HEK293T (cell line): ENCODE measurements at regions not wholly inside any gene's neighbourhood (a gene's known extent, or its start where the extent isn't known, plus 50 kb on each side); places are given as distances from the start of the nearest gene placed in this dataset.

Experiments
- CTCF ChIA-PET: fragments of 350-600 bp; formaldehyde crosslinking; extraction: SDS; loops from one replicate; lab custom pipeline; 2021; ENCODE audit warnings: antibody characterized with exemption, inconsistent platforms; lab: Yijun Ruan, JAX
- POLR2A ChIA-PET: fragments of 350-600 bp; formaldehyde crosslinking; extraction: SDS; loops from one replicate; lab custom pipeline; 2020; ENCODE audit warnings: antibody characterized with exemption, inconsistent platforms; lab: Yijun Ruan, JAX
- DNase-seq: peaks from one replicate; pipeline ENCODE4 v3.0.0; 2012; ENCODE audit warnings: mixed read lengths; ENCODE audit errors: extremely low spot score
- ARNT ChIP-seq: fragments of 450-650 bp; IDR thresholded peaks from 2 replicates; pipeline ENCODE4 v1.6.1; 2017; ENCODE audit warnings: mild to moderate bottlenecking
- BHLHE40 ChIP-seq: fragments of 450-650 bp; IDR thresholded peaks from 2 replicates; pipeline ENCODE4 v1.6.1; 2016; ENCODE audit warnings: mild to moderate bottlenecking, moderate library complexity, borderline replicate concordance
- CTBP1 ChIP-seq: fragments of 450-650 bp; IDR thresholded peaks from 2 replicates; pipeline ENCODE4 v1.6.1; 2016; ENCODE audit warnings: borderline replicate concordance
- ELF4 ChIP-seq: fragments of 450-650 bp; IDR thresholded peaks from 2 replicates; pipeline ENCODE4 v1.6.1; 2017; ENCODE audit warnings: antibody characterized with exemption
- FOXA1 ChIP-seq: fragments of 450-650 bp; IDR thresholded peaks from 2 replicates; pipeline ENCODE4 v1.6.1; 2016; ENCODE audit warnings: mild to moderate bottlenecking
- FOXK2 ChIP-seq: fragments of 450-650 bp; IDR thresholded peaks from 2 replicates; pipeline ENCODE4 v1.6.1; 2016; ENCODE audit warnings: mild to moderate bottlenecking
- FOXM1 ChIP-seq: fragments of 450-650 bp; IDR thresholded peaks from 2 replicates; pipeline ENCODE4 v1.6.1; 2017; ENCODE audit warnings: mild to moderate bottlenecking, borderline replicate concordance
- HDGF ChIP-seq: fragments of 450-650 bp; IDR thresholded peaks from 2 replicates; pipeline ENCODE4 v1.6.1; 2017; ENCODE audit warnings: antibody characterized with exemption, borderline replicate concordance
- L3MBTL2 ChIP-seq: fragments of 450-650 bp; conservative IDR thresholded peaks from 2 replicates; pipeline ENCODE4 v1.6.1; 2016; ENCODE audit warnings: mild to moderate bottlenecking
- LEF1 ChIP-seq: fragments of 450-650 bp; IDR thresholded peaks from 2 replicates; pipeline ENCODE4 v1.6.1; 2017; ENCODE audit warnings: mild to moderate bottlenecking, borderline replicate concordance
- NFRKB ChIP-seq: fragments of 450-650 bp; IDR thresholded peaks from 2 replicates; pipeline ENCODE4 v1.6.1; 2016; ENCODE audit warnings: mild to moderate bottlenecking, moderate library complexity
- PKNOX1 ChIP-seq: fragments of 450-650 bp; IDR thresholded peaks from 2 replicates; pipeline ENCODE4 v1.6.1; 2016
- SP1 ChIP-seq: fragments of 450-650 bp; IDR thresholded peaks from 2 replicates; pipeline ENCODE4 v1.6.1; 2017
- SUZ12 ChIP-seq: fragments of 450-650 bp; IDR thresholded peaks from 2 replicates; pipeline ENCODE4 v1.6.1; 2016; ENCODE audit warnings: mild to moderate bottlenecking
- TARDBP ChIP-seq: fragments of 450-650 bp; IDR thresholded peaks from 2 replicates; pipeline ENCODE4 v1.6.1; 2016
- ZNF384 ChIP-seq: fragments of 450-650 bp; IDR thresholded peaks from 2 replicates; pipeline ENCODE4 v1.6.1; 2016

GRCh38 chr6:9522101-9522500, 892.8 kb downstream of the TFAP2A start:
- TF ChIP-seq LEF1 = no peak
- no peak for TF ChIP-seq L3MBTL2
- TF ChIP-seq PKNOX1 = no peak
- TF ChIP-seq FOXM1 = no peak
- no peak for TF ChIP-seq ELF4
- DNase-seq = no peak
- POLR2A ChIA-PET = no interaction called here
- CTCF ChIA-PET = no interaction called here

GRCh38 chr6:9521152-9521530, 893.7 kb downstream of the TFAP2A start:
- TF ChIP-seq HDGF (no peak), PKNOX1 (no peak), L3MBTL2 (no peak), CTBP1 (no peak), FOXA1 (no peak), ARNT (no peak), SP1 (no peak), NFRKB (no peak), BHLHE40 (no peak), TARDBP (no peak), FOXK2 (no peak), ELF4 (no peak), FOXM1 (no peak), ZNF384 (no peak), LEF1 (no peak), SUZ12 (no peak)

GRCh38 chr6:9520417-9521151, 894.3 kb downstream of the TFAP2A start:
- POLR2A ChIA-PET = no interaction called here
- CTCF ChIA-PET = no interaction called here
- no peak for TF ChIP-seq SUZ12
- no peak for TF ChIP-seq TARDBP
- TF ChIP-seq HDGF = no peak
- no peak for TF ChIP-seq FOXM1
- no peak for TF ChIP-seq ARNT
- no peak for TF ChIP-seq FOXA1
- no peak for TF ChIP-seq ZNF384
- no peak for TF ChIP-seq CTBP1
- no peak for TF ChIP-seq L3MBTL2
- no peak for TF ChIP-seq LEF1
- no peak for TF ChIP-seq BHLHE40
- no peak for TF ChIP-seq FOXK2
- no peak for TF ChIP-seq NFRKB
- TF ChIP-seq SP1 = no peak
- TF ChIP-seq PKNOX1 = no peak
- no peak for DNase-seq

More at GRCh38 chr6:9521152-9521530, 893.7 kb downstream of the TFAP2A start:
- ChIA-PET CTCF (no interaction called here), POLR2A (no interaction called here)
- no peak for DNase-seq

GRCh38 chr6:9518431-9518830, 896.4 kb downstream of the TFAP2A start:
- DNase-seq = no peak
- TF ChIP-seq BHLHE40 = no peak
- TF ChIP-seq HDGF = no peak
- no peak for TF ChIP-seq LEF1
- TF ChIP-seq FOXM1 = no peak
- no peak for TF ChIP-seq SP1
- TF ChIP-seq L3MBTL2 = no peak
- TF ChIP-seq CTBP1 = no peak
- ChIA-PET CTCF (no interaction called here), POLR2A (no interaction called here)

GRCh38 chr6:9517806-9518205, 897.1 kb downstream of the TFAP2A start:
- ChIA-PET POLR2A (no interaction called here), CTCF (no interaction called here)
- no peak for DNase-seq
- no peak for TF ChIP-seq ZNF384
- TF ChIP-seq ELF4 = no peak
- no peak for TF ChIP-seq ARNT
- no peak for TF ChIP-seq SP1
- no peak for TF ChIP-seq HDGF
- no peak for TF ChIP-seq LEF1
- no peak for TF ChIP-seq BHLHE40
- no peak for TF ChIP-seq FOXK2
- no peak for TF ChIP-seq FOXA1
- TF ChIP-seq NFRKB = no peak
- no peak for TF ChIP-seq FOXM1

GRCh38 chr6:9515633-9516606, 899.0 kb downstream of the TFAP2A start:
- peak; percentile 9 for DNase-seq
- POLR2A ChIA-PET = no interaction called here
- CTCF ChIA-PET = interaction anchor here (0.6 kb wide), 1 partner anchor 132 kb away, joined by 4 read pairs; no protein-coding TSS in a partner anchor
- TF ChIP-seq CTBP1 (no peak), PKNOX1 (peak; percentile 62; the same call in 1 of the 2 replicates)
